Esophagus squamous epithelium (tissue), 4 donors: ENCODE measurements at regions not wholly inside any gene's neighbourhood (a gene's known extent, or its start where the extent isn't known, plus 50 kb on each side); places are given as distances from the start of the nearest gene placed in this dataset.

ENCODE experiments used
- CTCF ChIP-seq, 6 experiments: fragments of 450-650 bp in 4 of 6; fragments of 200-600 bp in 2 of 6; sonication (generic) in 2 of 6; IDR thresholded peaks; one replicate each; pipeline ENCODE4 v1.5.1; 2016 to 2019; ENCODE audit warnings: antibody characterized with exemption in 6 of 6, mild to moderate bottlenecking in 4 of 6, moderate library complexity in 4 of 6
- POLR2A ChIP-seq, 4 donors: fragments of 450-650 bp; IDR thresholded peaks; one replicate each; pipeline ENCODE4 v1.6.1; 2017; ENCODE audit warnings: antibody characterized with exemption in 4 of 4, mild to moderate bottlenecking in 4 of 4, moderate library complexity in 3 of 4

- TF ChIP-seq CTCF (IDR thresholded peaks at IDR 0.05): no peak
- TF ChIP-seq POLR2A (IDR thresholded peaks at IDR 0.05): no peak
Observed at GRCh38 chr12:84512751-84513150, 399.8 kb downstream of the SLC6A15 start.
